ENCODE measurements at regions not wholly inside any gene's neighbourhood (a gene's known extent, or its start where the extent isn't known, plus 50 kb on each side); places are given as distances from the start of the nearest gene placed in this dataset.
A peak's percentile ranks its signal among the peaks of the same experiment; 100 is the strongest.

DNA sequence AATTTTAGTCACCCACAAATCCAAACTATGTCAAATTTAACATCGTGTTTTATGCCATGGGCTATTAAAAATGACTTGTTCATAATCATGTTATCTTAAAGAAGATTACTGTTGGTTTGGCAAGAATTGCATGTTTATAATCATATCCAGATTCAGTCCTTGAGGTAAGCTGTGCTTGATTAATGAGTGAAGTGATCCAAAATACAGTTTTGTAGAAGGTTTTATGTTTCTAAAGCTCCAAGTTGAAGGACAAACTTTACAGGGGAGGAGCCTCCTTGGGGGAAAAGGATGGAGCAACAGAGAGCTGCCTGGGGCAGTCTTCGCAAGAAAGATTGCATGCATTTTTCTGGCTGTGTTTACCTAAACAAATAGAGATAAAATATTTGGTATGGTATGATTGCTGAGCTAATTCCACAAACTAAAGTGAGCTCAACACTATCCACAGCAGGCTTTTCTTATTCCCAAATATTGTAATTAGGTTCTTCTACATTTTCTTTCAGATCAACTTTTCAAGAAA is 189.5 kb upstream of the TYRP1 start:
- Histone ChIP-seq H3K27ac (no peak overlapping the region), H3K36me3 (replicated peaks in 1 of 2) (no peaks in the 10 kb centered on the region), H3K4me3 (no peak overlapping the region), H3K4me1 (replicated peaks in 1 of 2) (no peaks in the 10 kb centered on the region), H3K9me3 (replicated peaks in 1 of 3) (no peaks in the 10 kb centered on the region), H3K27me3 (no peaks in the 10 kb centered on the region)
- peak in 1 of 7 donors; percentile 1 for DNase-seq
- 14 to 30% (median 22%) methylated on average over 2 of the region's 2 CpGs for WGBS, 4 donors
- TF ChIP-seq POLR2A (IDR thresholded peaks at IDR 0.05): no peak
- TF ChIP-seq, protein P1, sequence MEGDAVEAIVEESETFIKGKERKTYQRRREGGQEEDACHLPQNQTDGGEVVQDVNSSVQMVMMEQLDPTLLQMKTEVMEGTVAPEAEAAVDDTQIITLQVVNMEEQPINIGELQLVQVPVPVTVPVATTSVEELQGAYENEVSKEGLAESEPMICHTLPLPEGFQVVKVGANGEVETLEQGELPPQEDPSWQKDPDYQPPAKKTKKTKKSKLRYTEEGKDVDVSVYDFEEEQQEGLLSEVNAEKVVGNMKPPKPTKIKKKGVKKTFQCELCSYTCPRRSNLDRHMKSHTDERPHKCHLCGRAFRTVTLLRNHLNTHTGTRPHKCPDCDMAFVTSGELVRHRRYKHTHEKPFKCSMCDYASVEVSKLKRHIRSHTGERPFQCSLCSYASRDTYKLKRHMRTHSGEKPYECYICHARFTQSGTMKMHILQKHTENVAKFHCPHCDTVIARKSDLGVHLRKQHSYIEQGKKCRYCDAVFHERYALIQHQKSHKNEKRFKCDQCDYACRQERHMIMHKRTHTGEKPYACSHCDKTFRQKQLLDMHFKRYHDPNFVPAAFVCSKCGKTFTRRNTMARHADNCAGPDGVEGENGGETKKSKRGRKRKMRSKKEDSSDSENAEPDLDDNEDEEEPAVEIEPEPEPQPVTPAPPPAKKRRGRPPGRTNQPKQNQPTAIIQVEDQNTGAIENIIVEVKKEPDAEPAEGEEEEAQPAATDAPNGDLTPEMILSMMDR (IDR thresholded peaks at IDR 0.05): no peak
- intact Hi-C loops (cut with DNase I): no loop called here

GRCh38 chr9:12510551-12510950 is 182.6 kb upstream of the TYRP1 start:
- H3K4me3 ChIP-seq: no peak overlapping the region
- no peaks in the 10 kb centered on the region for H3K36me3 ChIP-seq (replicated peaks in 1 of 2)
- intact Hi-C loops (cut with DNase I): no loop called here
- WGBS, 4 donors: 51 to 80% (median 58%) methylated on average over 3 of the region's 3 CpGs
- no peak for DNase-seq
- no peaks in the 10 kb centered on the region for H3K27me3 ChIP-seq
- no peaks in the 10 kb centered on the region for H3K4me1 ChIP-seq (replicated peaks in 1 of 2)
- H3K9me3 ChIP-seq (replicated peaks in 1 of 3): no peaks in the 10 kb centered on the region
- TF ChIP-seq, protein P1 (IDR thresholded peaks at IDR 0.05): no peak
- no peak for TF ChIP-seq POLR2A (IDR thresholded peaks at IDR 0.05)
- H3K27ac ChIP-seq: no peak overlapping the region

GRCh38 chr9:12511726-12512125 is 181.5 kb upstream of the TYRP1 start:
- intact Hi-C loops (cut with DNase I): no loop called here
- no peak for DNase-seq
- 49 to 61% (median 59%) methylated on average over 1 of the region's 1 CpG for WGBS, 4 donors
- Histone ChIP-seq H3K4me1 (replicated peaks in 1 of 2) (no peaks in the 10 kb centered on the region), H3K27ac (no peak overlapping the region), H3K27me3 (no peaks in the 10 kb centered on the region), H3K36me3 (replicated peaks in 1 of 2) (no peaks in the 10 kb centered on the region), H3K4me3 (no peak overlapping the region), H3K9me3 (replicated peaks in 1 of 3) (no peaks in the 10 kb centered on the region)
- TF ChIP-seq, protein P1 (IDR thresholded peaks at IDR 0.05): no peak
- no peak for TF ChIP-seq POLR2A (IDR thresholded peaks at IDR 0.05)

DNA sequence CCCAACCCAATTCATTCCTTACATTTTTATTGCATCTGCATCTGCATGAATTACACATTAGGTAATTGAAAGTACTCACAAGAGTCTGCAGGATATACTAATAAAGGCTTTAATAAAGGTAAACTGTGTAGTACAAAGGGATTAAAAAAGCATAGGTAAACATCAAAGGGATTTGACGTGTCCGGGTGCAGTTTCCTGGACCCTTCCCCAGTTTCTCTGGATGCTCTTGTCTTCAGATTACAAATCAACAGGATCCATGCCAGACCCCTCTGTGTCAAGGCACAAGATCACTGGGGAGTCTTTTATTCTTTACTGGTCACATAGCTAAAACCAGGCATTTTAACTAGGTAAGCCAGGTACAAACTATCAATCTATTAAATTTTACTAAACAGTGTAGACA is 177.2 kb upstream of the TYRP1 start:
- Histone ChIP-seq H3K27ac (no peak overlapping the region), H3K27me3 (no peaks in the 10 kb centered on the region), H3K9me3 (replicated peaks in 1 of 3) (no peaks in the 10 kb centered on the region), H3K36me3 (replicated peaks in 1 of 2) (no peaks in the 10 kb centered on the region), H3K4me3 (no peak overlapping the region), H3K4me1 (replicated peaks in 1 of 2) (no peaks in the 10 kb centered on the region)
- TF ChIP-seq, protein P1 (IDR thresholded peaks at IDR 0.05): no peak
- TF ChIP-seq POLR2A (IDR thresholded peaks at IDR 0.05): no peak
- DNase-seq: no peak
- intact Hi-C loops (cut with DNase I): no loop called here
- WGBS, 4 donors: 81 to 91% (median 88%) methylated on average over 2 of the region's 2 CpGs
